ENCODE measurements at regions not wholly inside any gene's neighbourhood (a gene's known extent, or its start where the extent isn't known, plus 50 kb on each side); places are given as distances from the start of the nearest gene placed in this dataset.

GRCh38 chr15:69530991-69531664, 78.5 kb downstream of the RPLP1 start:
- no peak for DNase-seq

GRCh38 chr15:69531665-69532027, 79.0 kb downstream of the RPLP1 start:
- DNase-seq, result no peak

GRCh38 chr15:69532066-69532465, 79.4 kb downstream of the RPLP1 start:
- DNase-seq, result no peak

- DNase-seq, result no peak
These were observed 80.2 kb downstream of the RPLP1 start for GRCh38 chr15:69532856-69533255.

GRCh38 chr15:69533522-69533921, 80.9 kb downstream of the RPLP1 start:
- no peak for DNase-seq

- no peak for DNase-seq
These were observed 82.6 kb downstream of the RPLP1 start for GRCh38 chr15:69535101-69535638.

- no peak for DNase-seq
These were observed 83.4 kb downstream of the RPLP1 start for GRCh38 chr15:69535998-69536397.

- DNase-seq, result peak; percentile 29
These were observed 84.3 kb downstream of the RPLP1 start for GRCh38 chr15:69536726-69537512.

GRCh38 chr15:69537901-69538300, 85.3 kb downstream of the RPLP1 start:
- DNase-seq, result no peak

- DNase-seq, result no peak
These were observed 85.8 kb downstream of the RPLP1 start for GRCh38 chr15:69538379-69538778.

- DNase-seq, result no peak
These were observed 86.7 kb downstream of the RPLP1 start for GRCh38 chr15:69539345-69539744.

GRCh38 chr15:69540622-69541021, 88.0 kb downstream of the RPLP1 start:
- no peak for DNase-seq

- DNase-seq, result no peak
These were observed 89.4 kb downstream of the RPLP1 start for GRCh38 chr15:69542028-69542427.

- DNase-seq, result no peak
These were observed 91.2 kb downstream of the RPLP1 start for GRCh38 chr15:69543681-69544364.

- no peak for DNase-seq
These were observed 91.9 kb downstream of the RPLP1 start for GRCh38 chr15:69544365-69545113.

GRCh38 chr15:69546182-69546581, 93.6 kb downstream of the RPLP1 start:
- no peak for DNase-seq

- no peak for DNase-seq
These were observed 96.0 kb downstream of the RPLP1 start for GRCh38 chr15:69548395-69549180.

GRCh38 chr15:69551391-69552056, 98.9 kb downstream of the RPLP1 start:
- no peak for DNase-seq

GRCh38 chr15:69552057-69552815, 99.6 kb downstream of the RPLP1 start:
- DNase-seq, result no peak

GRCh38 chr15:69553686-69554085, 101.1 kb downstream of the RPLP1 start:
- no peak for DNase-seq

Measured in NCI-H526 treated with DMSO at 0.1 percent for 48 hours (cell line).